GM18511 (cell line): ENCODE measurements at regions not wholly inside any gene's neighbourhood (a gene's known extent, or its start where the extent isn't known, plus 50 kb on each side); places are given as distances from the start of the nearest gene placed in this dataset.

ENCODE experiments used
- ATAC-seq: cut with Tn5 transposase; IDR thresholded peaks from one replicate; pipeline ENCODE4 v1.9.1; 2021; ENCODE audit warnings: mild to moderate bottlenecking, moderate library complexity; ENCODE audit not compliant: unreplicated experiment

DNA sequence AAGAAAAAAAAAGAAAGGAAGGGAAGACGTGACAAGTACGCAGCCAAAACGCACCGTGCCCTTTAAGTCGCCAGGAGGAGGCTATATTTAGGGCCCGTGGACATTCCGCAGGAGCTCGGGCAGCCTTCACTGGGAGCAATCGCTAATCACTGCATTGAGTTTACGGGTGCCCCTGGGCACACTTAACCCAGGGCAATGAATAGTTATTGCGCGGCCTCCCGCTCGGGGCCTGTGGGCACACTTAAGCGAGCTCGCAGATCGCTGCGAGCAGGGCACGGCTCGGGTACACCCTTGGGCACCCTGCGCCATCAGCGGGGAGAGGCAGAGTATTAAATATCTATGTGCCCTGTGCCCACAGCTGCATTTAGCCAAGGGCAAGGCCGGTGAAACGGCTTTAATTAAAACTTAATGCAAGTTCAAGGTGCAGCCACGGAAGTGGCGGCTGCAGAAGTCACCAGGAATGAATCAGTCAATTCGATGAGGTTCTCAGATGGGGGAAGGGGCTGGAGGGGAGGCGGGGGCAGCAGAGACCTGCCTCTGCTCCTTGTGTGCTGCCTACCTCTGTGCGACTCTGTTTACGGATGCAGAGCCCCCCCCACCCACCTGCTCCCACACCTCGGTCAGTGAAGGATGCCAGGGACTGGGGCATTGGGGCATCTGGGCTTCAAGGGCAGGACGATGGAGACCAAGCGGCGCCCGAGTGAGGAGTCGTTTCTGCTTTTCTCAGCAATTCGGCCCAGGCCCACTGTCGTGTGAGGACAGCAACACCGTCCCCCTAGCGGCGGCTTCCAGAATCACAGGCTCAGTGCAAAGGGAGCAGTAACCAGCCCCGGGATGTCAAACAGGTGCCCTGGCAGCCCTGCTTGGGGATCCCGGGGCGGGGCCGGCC, 51.8 kb upstream of the TARDBP start:
- ATAC-seq = peak; percentile 55

DNA sequence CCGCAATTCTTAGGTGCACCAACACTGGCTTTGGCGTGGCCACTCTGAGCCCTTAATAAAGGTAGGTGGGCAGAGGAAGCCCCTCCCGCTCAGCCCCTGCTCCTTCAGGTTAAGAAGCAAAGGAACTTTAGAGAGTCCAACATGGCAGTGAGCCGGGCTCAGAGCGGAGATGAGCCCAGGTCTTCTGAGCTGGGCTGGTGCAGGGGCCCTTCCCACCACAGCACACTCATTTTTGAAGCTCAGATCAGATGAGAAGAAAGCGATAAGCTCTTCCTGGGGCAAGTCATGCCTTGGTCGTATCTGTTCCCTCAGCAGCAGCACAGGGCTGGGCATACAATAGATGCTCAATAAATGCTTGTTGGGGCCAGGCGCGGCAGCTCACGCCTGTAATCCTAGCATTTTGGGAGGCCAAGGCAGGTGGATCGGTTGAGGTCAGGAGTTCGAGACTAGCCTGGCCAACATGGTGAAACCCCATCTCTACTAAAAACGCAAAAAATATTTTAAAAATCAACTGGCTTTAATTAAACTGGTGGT, 51.1 kb upstream of the TARDBP start:
- ATAC-seq = no peak

DNA sequence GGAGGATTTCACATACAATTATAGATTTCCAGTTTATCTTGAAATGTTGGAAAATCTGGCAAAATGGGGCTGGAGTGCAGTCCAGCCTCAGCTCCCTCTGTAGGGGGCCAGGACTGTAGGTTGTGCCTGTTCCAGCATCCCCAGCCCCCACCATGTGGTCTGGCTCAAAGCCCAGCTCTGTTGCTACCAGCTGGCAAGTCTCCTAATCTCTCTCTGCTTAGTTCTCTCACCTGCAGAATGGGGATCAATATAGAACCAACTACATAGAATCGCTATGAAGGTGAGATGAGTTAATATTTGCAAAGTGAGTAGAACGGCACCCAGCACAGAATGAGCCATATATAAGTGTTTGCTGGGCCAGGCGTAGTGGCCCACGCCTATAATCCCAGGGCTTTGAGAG, 50.0 kb upstream of the TARDBP start:
- no peak for ATAC-seq
